ENCODE measurements at regions not wholly inside any gene's neighbourhood (a gene's known extent, or its start where the extent isn't known, plus 50 kb on each side); places are given as distances from the start of the nearest gene placed in this dataset.

- no peak for DNase-seq
These were observed 120.9 kb upstream of the RPS6KA2 start for GRCh38 chr6:166747644-166748595.

- no peak for DNase-seq
These were observed 119.0 kb upstream of the RPS6KA2 start for GRCh38 chr6:166745801-166746668.

GRCh38 chr6:166744223-166745134, 117.4 kb upstream of the RPS6KA2 start:
- DNase-seq, result no peak

GRCh38 chr6:166743406-166744222, 116.6 kb upstream of the RPS6KA2 start:
- DNase-seq, result peak; percentile 54

- DNase-seq, result no peak
These were observed 115.9 kb upstream of the RPS6KA2 start for GRCh38 chr6:166742981-166743380.

GRCh38 chr6:166739976-166740318, 112.9 kb upstream of the RPS6KA2 start:
- DNase-seq, result no peak

GRCh38 chr6:166739117-166739975, 112.3 kb upstream of the RPS6KA2 start:
- no peak for DNase-seq

GRCh38 chr6:166738386-166739116, 111.5 kb upstream of the RPS6KA2 start:
- no peak for DNase-seq

- DNase-seq, result peak; percentile 38
These were observed 110.2 kb upstream of the RPS6KA2 start for GRCh38 chr6:166737261-166737660.

GRCh38 chr6:166736634-166737033, 109.6 kb upstream of the RPS6KA2 start:
- DNase-seq, result peak; percentile 77

- DNase-seq, result no peak
These were observed 106.8 kb upstream of the RPS6KA2 start for GRCh38 chr6:166733900-166734299.

- DNase-seq, result no peak
These were observed 102.6 kb upstream of the RPS6KA2 start for GRCh38 chr6:166729658-166730057.

- DNase-seq, result no peak
These were observed 102.0 kb upstream of the RPS6KA2 start for GRCh38 chr6:166728884-166729530.

GRCh38 chr6:166726201-166726600, 99.2 kb upstream of the RPS6KA2 start:
- DNase-seq, result no peak

- DNase-seq, result no peak
These were observed 98.5 kb upstream of the RPS6KA2 start for GRCh38 chr6:166725571-166725970.

GRCh38 chr6:166724576-166724975, 97.5 kb upstream of the RPS6KA2 start:
- no peak for DNase-seq

GRCh38 chr6:166722785-166723184, 95.7 kb upstream of the RPS6KA2 start:
- no peak for DNase-seq

GRCh38 chr6:166721576-166721975, 94.5 kb upstream of the RPS6KA2 start:
- DNase-seq, result no peak

GRCh38 chr6:166720856-166721255, 93.8 kb upstream of the RPS6KA2 start:
- peak; percentile 15 for DNase-seq

- DNase-seq, result no peak
These were observed 92.0 kb upstream of the RPS6KA2 start for GRCh38 chr6:166719019-166719418.

Data from kidney glomerular epithelial cell (primary cell).